GM18505 (cell line): ENCODE measurements at regions not wholly inside any gene's neighbourhood (a gene's known extent, or its start where the extent isn't known, plus 50 kb on each side); places are given as distances from the start of the nearest gene placed in this dataset.
A peak's percentile ranks its signal among the peaks of the same experiment; 100 is the strongest.
"Not testable (repeated sequence)": the region's sequence is repeated elsewhere in the genome, so short reads cannot be mapped to it uniquely, and the experiment has no call there.

Source experiments
- ATAC-seq: cut with Tn5 transposase; IDR thresholded peaks from one replicate; pipeline ENCODE4 v1.9.1; 2021; ENCODE audit not compliant: unreplicated experiment
- POLR2A ChIP-seq: IDR thresholded peaks from 4 replicates; pipeline ENCODE4 v1.6.1; 2011; ENCODE audit warnings: borderline replicate concordance; ENCODE audit not compliant: insufficient read depth, insufficient read length; ENCODE audit errors: extremely low read depth

- not testable (repeated sequence) for ATAC-seq
These were observed 144.8 kb downstream of the SEPTIN7 start for GRCh38 chr7:35945621-35946020.

- not testable (repeated sequence) for ATAC-seq
These were observed 154.9 kb downstream of the SEPTIN7 start for GRCh38 chr7:35955735-35956134.

DNA sequence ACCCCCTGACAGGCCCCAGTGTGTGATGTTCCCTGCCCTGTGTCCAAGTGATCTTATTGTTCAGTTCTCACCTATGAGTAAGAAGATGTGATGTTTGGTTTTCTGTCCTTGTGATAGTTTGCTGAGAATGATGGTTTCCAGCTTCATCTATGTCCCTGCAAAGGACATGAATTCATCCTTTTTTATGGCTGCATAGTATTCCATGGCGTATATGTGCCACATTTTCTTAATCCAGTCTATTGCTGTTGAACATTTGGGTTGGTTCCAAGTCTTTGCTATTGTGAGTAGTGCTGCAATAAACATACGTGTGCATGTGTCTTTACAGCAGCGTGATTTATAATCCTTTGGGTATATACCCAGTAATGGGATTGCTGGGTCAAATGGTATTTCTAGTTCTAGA, 156.1 kb downstream of the SEPTIN7 start:
- not testable (repeated sequence) for ATAC-seq

DNA sequence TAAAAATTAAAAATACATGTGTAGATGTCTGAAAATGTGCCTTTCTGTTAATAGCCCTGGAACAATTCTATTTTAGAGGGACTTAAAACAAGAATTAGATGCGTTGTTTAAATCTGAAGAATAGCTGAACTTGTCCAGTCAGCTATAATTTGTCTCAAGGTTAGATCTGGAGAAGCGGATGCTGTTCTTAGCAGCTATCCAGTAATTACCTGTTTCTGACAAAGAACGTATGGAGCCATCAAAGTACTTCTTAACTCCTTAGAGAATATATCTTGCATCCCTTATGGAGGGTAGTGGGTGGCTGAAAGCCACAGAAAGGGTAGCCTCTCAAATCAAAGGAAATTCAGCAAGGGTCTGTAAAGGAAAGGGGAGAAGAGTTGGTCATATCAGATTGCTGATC, 160.4 kb downstream of the SEPTIN7 start:
- not testable (repeated sequence) for ATAC-seq

DNA sequence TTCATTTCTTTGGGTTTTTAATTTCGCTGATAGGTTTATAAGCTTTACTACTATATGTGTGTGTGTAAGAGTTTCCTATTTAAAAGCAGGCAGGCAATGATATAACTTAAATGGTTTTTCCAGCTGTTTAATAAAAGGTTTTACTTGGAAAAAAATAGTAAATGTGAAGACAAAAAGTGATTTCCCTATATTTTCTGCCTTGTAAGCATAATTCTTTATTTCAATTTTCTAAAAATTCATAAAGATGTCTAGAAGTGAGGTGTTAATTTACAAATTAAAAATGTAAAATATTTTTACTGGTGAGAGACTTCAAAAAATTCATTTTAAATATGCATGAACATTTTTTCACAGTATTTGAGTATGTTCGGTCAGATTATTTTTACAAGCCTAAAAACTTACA, 161.8 kb downstream of the SEPTIN7 start:
- ATAC-seq: not testable (repeated sequence)

DNA sequence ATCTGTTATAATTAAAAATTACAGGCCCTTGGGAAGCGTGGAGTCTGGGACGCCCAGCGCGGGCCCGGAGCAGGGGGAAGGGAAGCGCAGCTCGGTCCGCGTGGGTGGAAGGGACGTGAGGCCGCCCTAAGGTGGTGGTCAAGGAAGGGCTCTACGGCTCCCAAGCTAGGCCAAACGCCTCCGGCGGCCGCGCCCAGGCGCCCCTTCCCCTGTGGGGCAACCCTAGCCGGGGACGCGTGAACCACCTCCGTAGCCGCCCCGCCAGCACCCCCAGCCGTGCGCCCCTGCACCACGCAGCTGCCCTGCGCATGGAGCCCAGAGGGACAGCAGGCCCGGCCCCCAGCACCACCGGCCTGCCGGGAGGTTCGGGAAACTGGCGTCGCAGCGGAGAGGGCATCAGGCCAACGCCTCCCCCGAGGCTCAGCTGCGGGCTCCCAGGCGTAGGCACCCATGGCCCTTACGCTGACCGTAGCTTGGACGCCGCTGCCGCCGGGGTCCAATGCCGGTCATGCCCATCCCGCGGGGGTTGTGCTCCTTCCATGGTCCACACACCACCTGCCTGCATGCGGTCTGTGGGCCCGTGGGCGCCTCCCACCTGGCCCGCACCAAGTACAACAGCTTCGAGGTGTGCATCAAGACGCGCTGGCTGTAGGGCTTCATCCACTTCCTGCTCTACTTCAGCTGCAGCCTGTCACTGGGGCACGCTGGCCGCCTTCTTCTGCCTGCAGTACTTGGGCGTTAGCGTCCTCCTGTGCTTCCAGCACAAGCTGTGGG, 166.7 kb downstream of the SEPTIN7 start:
- ATAC-seq: no peak
- no peak for TF ChIP-seq POLR2A

DNA sequence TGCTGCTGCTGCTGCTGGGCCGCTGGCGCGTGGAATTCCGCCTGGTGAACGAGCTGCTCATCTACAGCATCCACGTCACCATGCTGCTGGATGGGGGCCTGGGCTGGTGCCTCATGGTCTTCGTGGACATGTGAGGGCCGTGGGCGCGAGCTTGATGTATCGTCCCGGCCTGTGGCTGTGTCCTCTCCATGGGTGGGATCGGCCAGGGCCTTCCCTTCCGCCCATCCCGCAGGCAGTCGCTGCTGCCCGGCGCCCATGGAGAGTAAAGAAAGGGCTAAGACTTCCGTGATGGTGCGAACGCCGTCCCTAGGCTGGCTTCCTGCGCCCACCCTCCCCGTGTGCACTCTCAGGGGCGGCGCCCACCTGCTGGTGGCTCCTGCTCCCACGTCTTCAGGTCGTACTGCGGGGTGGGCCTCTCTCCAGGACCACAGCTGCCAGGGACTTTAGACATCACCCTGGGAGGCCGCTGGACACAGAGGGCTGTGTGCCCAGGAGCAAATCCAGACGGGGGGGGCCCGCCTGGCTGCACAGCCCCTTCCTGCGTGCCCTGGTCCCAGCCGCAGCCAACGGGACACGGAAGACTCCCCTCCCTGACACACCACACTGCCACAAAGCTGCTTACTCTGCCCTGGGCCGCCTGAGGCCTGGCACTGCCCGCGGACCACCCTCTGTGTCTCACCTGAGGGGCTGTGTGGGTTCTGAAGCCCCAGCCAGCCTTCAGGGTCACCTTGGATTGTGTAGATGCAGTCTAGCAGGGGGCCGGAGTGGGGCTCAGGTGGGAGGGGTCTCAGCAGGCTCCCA, 167.5 kb downstream of the SEPTIN7 start:
- no peak for TF ChIP-seq POLR2A
- no peak for ATAC-seq

DNA sequence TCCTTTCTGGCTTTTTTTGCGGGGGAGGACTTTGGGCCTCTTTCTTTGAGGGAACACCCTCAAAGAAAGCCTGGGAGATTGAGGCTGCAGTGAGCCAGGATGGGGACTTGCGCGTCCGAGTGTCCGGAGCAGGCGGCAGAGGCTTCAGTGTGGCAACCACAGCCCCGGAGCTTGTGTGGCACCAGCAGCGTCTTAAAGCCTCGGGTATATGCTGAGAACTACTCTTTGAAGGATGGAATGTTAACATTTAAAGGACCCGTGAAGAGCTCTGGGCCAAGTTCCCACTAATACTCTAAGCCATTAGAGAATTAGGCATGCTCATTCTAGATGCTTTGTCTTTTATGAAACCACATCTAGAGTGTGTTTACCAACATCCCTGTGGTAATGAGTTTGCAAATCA, 168.2 kb downstream of the SEPTIN7 start:
- ATAC-seq: no peak
- no peak for TF ChIP-seq POLR2A

- ATAC-seq: no peak
- no peak for TF ChIP-seq POLR2A
These were observed 169.6 kb downstream of the SEPTIN7 start for GRCh38 chr7:35970458-35970857.

DNA sequence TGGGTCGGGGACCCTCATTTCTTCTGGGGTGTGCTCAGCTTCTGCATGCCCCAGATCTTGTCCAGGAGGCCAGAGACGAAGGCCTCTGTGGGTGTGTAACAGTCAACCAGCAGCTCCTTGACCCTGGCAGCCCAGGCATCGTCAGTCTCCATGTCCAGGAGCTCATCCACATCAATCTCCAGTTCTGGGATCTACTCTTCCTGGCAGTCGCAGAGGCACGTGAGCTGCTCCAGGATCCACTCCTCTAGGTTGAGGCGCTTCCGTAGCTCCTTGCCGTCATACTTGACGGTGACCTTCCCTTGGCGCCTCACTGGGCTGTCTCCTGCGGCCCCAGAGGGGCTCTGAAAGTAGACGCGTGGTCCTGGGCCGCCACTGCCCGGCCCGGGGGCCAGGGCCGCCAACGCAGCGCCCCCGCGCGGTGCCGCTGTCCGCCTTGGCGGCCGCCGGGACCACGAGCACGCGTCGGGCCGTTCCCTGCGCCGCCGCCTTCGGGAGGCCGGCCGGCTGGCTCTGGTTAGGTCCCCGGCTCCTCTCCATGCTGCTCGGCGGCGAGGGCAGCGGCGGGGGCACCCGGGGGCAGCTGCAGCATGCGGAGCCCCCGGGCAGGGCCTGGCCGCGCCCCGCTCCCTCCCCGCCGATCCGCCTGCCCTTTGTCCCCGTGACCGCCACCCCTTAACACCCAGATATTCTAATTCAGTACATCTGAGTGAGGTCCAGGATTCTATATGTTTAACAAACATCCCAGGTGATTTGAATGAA, 170.5 kb downstream of the SEPTIN7 start:
- ATAC-seq: no peak
- no peak for TF ChIP-seq POLR2A

DNA sequence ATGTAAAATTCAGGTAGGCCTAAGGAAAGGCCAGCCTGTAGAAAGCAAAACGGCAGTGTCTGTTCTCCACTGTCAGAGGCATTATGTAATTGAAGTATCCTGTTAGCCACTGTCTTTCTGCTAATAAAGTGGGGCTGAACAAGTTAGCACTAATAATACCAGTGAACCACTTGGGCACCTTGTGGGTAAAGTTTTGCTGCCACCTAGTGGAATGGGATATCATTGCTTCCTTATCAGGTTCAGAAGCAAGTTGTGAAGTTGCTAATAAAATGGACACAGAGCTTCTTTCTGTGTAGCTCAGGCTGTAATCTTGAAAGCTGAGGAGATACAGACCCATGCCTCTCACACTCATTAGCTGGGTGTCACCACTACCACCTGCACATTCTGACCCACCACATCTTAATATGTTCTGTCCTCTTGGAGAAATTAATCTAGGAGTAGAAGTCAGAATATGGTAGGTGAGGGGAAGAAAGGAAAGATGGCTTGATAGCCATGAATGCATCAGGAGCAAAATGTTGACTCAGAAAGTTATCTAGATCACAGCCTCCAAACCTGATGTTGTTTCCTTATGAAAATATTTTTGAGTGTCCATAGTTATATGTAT, 175.1 kb downstream of the SEPTIN7 start:
- peak; percentile 65 for ATAC-seq
- no peak for TF ChIP-seq POLR2A

GRCh38 chr7:35978816-35979640, 174.0 kb upstream of the EEPD1 start:
- ATAC-seq: not testable (repeated sequence)

DNA sequence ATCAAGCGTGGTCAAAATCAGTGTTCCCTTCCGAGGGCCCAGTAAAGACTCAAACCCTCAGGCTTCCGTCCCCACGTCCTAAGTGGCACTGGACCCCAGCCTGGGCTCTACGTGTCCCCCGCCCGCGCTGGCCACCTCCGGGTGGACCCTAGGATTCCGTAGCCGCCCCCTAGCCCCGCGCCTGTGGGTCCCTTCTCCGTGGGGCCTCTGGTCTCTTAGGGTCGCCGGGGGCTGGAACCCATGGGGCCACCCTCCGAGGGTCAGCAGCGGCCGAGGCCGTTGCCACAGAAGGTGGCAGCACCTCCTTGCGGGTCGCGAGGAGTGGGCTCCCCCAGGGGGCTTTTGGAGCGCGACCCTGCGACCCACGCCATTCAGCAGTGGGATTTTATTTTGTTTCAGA, 170.5 kb upstream of the EEPD1 start:
- ATAC-seq: no peak
- TF ChIP-seq POLR2A: no peak

- no peak for TF ChIP-seq POLR2A
- no peak for ATAC-seq
These were observed 169.4 kb upstream of the EEPD1 start for GRCh38 chr7:35983626-35984025.
